Activated T-cell treated with anti-CD3 and anti-CD28 coated beads, Interleukin-2, amount 50 U/mL, for 24 hours (primary cell): ENCODE measurements at regions not wholly inside any gene's neighbourhood (a gene's known extent, or its start where the extent isn't known, plus 50 kb on each side); places are given as distances from the start of the nearest gene placed in this dataset.

Source experiments
- DNase-seq: peaks from one replicate; pipeline ENCODE4 v3.0.0-alpha.2; 2020
- H3K27ac Mint-ChIP-seq: 2 replicates; pipeline ENCODE4 v1.8.0; 2020; ENCODE audit warnings: mild to moderate bottlenecking, mixed read lengths
- H3K27me3 Mint-ChIP-seq: 2 replicates; pipeline ENCODE4 v1.8.0; 2020; ENCODE audit warnings: mixed read lengths
- H3K36me3 Mint-ChIP-seq: 2 replicates; pipeline ENCODE4 v1.8.0; 2020; ENCODE audit warnings: low read depth, mixed read lengths
- H3K4me1 Mint-ChIP-seq: 2 replicates; pipeline ENCODE4 v1.8.0; 2020; ENCODE audit warnings: low read depth, mixed read lengths
- H3K4me3 Mint-ChIP-seq: 2 replicates; pipeline ENCODE4 v1.8.0; 2020; ENCODE audit warnings: mild to moderate bottlenecking, moderate library complexity, mixed read lengths
- H3K9me3 Mint-ChIP-seq: 2 replicates; pipeline ENCODE4 v1.8.0; 2020; ENCODE audit warnings: mixed read lengths

GRCh38 chr17:55582897-55583296, 71.6 kb upstream of the SMIM36 start:
- DNase-seq: no peak
- Mint-ChIP-seq H3K4me1 (peaks cover 35% of the 10 kb centered on the region), H3K9me3 (no peaks in the 10 kb centered on the region), H3K27ac (no peak overlapping the region), H3K27me3 (peaks cover 13% of the 10 kb centered on the region), H3K36me3 (no peaks in the 10 kb centered on the region), H3K4me3 (no peak overlapping the region)

GRCh38 chr17:55580596-55581133, 69.4 kb upstream of the SMIM36 start:
- DNase-seq: no peak
- Mint-ChIP-seq H3K27ac (peak overlapping the region; percentile 61), H3K4me3 (no peak overlapping the region), H3K27me3 (peaks cover 12% of the 10 kb centered on the region), H3K36me3 (no peaks in the 10 kb centered on the region), H3K9me3 (no peaks in the 10 kb centered on the region), H3K4me1 (peaks cover 40% of the 10 kb centered on the region)

GRCh38 chr17:55577687-55578086, 66.4 kb upstream of the SMIM36 start:
- no peak overlapping the region for H3K27ac Mint-ChIP-seq
- no peaks in the 10 kb centered on the region for H3K36me3 Mint-ChIP-seq
- peaks cover 33% of the 10 kb centered on the region for H3K4me1 Mint-ChIP-seq
- H3K4me3 Mint-ChIP-seq: no peak overlapping the region
- no peaks in the 10 kb centered on the region for H3K9me3 Mint-ChIP-seq
- H3K27me3 Mint-ChIP-seq: peaks cover 15% of the 10 kb centered on the region
- peak; percentile 41 for DNase-seq

GRCh38 chr17:55576996-55577586, 65.8 kb upstream of the SMIM36 start:
- H3K9me3 Mint-ChIP-seq: no peaks in the 10 kb centered on the region
- H3K27ac Mint-ChIP-seq: no peak overlapping the region
- no peaks in the 10 kb centered on the region for H3K36me3 Mint-ChIP-seq
- peaks cover 30% of the 10 kb centered on the region for H3K4me1 Mint-ChIP-seq
- no peak overlapping the region for H3K4me3 Mint-ChIP-seq
- H3K27me3 Mint-ChIP-seq: peaks cover 13% of the 10 kb centered on the region
- peak; percentile 66 for DNase-seq

- no peak overlapping the region for H3K4me3 Mint-ChIP-seq
- peaks cover 13% of the 10 kb centered on the region for H3K27me3 Mint-ChIP-seq
- no peak for DNase-seq
- H3K36me3 Mint-ChIP-seq: no peaks in the 10 kb centered on the region
- no peak overlapping the region for H3K27ac Mint-ChIP-seq
- peaks cover 25% of the 10 kb centered on the region for H3K4me1 Mint-ChIP-seq
- H3K9me3 Mint-ChIP-seq: no peaks in the 10 kb centered on the region
These were observed 65.2 kb upstream of the SMIM36 start for GRCh38 chr17:55576237-55576995.

GRCh38 chr17:55575058-55575636, 63.9 kb upstream of the SMIM36 start:
- H3K4me1 Mint-ChIP-seq: peaks cover 16% of the 10 kb centered on the region
- no peak overlapping the region for H3K4me3 Mint-ChIP-seq
- no peaks in the 10 kb centered on the region for H3K36me3 Mint-ChIP-seq
- H3K27me3 Mint-ChIP-seq: peaks cover 24% of the 10 kb centered on the region
- no peak overlapping the region for H3K27ac Mint-ChIP-seq
- no peaks in the 10 kb centered on the region for H3K9me3 Mint-ChIP-seq
- DNase-seq: no peak

- no peak overlapping the region for H3K4me3 Mint-ChIP-seq
- H3K9me3 Mint-ChIP-seq: no peaks in the 10 kb centered on the region
- no peak for DNase-seq
- no peaks in the 10 kb centered on the region for H3K36me3 Mint-ChIP-seq
- peaks cover 30% of the 10 kb centered on the region for H3K27me3 Mint-ChIP-seq
- H3K4me1 Mint-ChIP-seq: peaks cover 5% of the 10 kb centered on the region
- H3K27ac Mint-ChIP-seq: no peak overlapping the region
These were observed 61.3 kb upstream of the SMIM36 start for GRCh38 chr17:55572599-55572998.

GRCh38 chr17:55572139-55572538, 60.9 kb upstream of the SMIM36 start:
- DNase-seq: no peak
- no peak overlapping the region for H3K27ac Mint-ChIP-seq
- peaks cover 35% of the 10 kb centered on the region for H3K27me3 Mint-ChIP-seq
- no peak overlapping the region for H3K4me3 Mint-ChIP-seq
- no peaks in the 10 kb centered on the region for H3K36me3 Mint-ChIP-seq
- no peaks in the 10 kb centered on the region for H3K9me3 Mint-ChIP-seq
- peaks cover 3% of the 10 kb centered on the region for H3K4me1 Mint-ChIP-seq

- H3K9me3 Mint-ChIP-seq: no peaks in the 10 kb centered on the region
- no peaks in the 10 kb centered on the region for H3K36me3 Mint-ChIP-seq
- H3K27me3 Mint-ChIP-seq: peaks cover 42% of the 10 kb centered on the region
- H3K4me1 Mint-ChIP-seq: peaks cover 3% of the 10 kb centered on the region
- H3K4me3 Mint-ChIP-seq: no peak overlapping the region
- no peak for DNase-seq
- no peak overlapping the region for H3K27ac Mint-ChIP-seq
These were observed 59.8 kb upstream of the SMIM36 start for GRCh38 chr17:55571095-55571494.

- H3K27me3 Mint-ChIP-seq: peaks cover 42% of the 10 kb centered on the region
- H3K4me1 Mint-ChIP-seq: peaks cover 3% of the 10 kb centered on the region
- no peaks in the 10 kb centered on the region for H3K9me3 Mint-ChIP-seq
- DNase-seq: no peak
- no peak overlapping the region for H3K27ac Mint-ChIP-seq
- H3K36me3 Mint-ChIP-seq: no peaks in the 10 kb centered on the region
- no peak overlapping the region for H3K4me3 Mint-ChIP-seq
These were observed 59.1 kb upstream of the SMIM36 start for GRCh38 chr17:55570391-55570790.

- H3K4me3 Mint-ChIP-seq: no peak overlapping the region
- peaks cover 38% of the 10 kb centered on the region for H3K27me3 Mint-ChIP-seq
- peaks cover 4% of the 10 kb centered on the region for H3K4me1 Mint-ChIP-seq
- H3K27ac Mint-ChIP-seq: no peak overlapping the region
- H3K36me3 Mint-ChIP-seq: no peaks in the 10 kb centered on the region
- H3K9me3 Mint-ChIP-seq: no peaks in the 10 kb centered on the region
- no peak for DNase-seq
These were observed 56.3 kb upstream of the SMIM36 start for GRCh38 chr17:55567240-55568214.

- no peak for DNase-seq
- Mint-ChIP-seq H3K27ac (no peak overlapping the region), H3K27me3 (peaks cover 33% of the 10 kb centered on the region), H3K36me3 (no peaks in the 10 kb centered on the region), H3K4me1 (peaks cover 12% of the 10 kb centered on the region), H3K4me3 (no peak overlapping the region), H3K9me3 (no peaks in the 10 kb centered on the region)
These were observed 52.8 kb upstream of the SMIM36 start for GRCh38 chr17:55564081-55564480.

GRCh38 chr17:55563363-55563762, 52.1 kb upstream of the SMIM36 start:
- Mint-ChIP-seq H3K9me3 (no peaks in the 10 kb centered on the region), H3K4me1 (peaks cover 12% of the 10 kb centered on the region), H3K27ac (no peak overlapping the region), H3K4me3 (no peak overlapping the region), H3K36me3 (no peaks in the 10 kb centered on the region), H3K27me3 (peaks cover 35% of the 10 kb centered on the region)
- no peak for DNase-seq

GRCh38 chr17:55561973-55562495, 50.8 kb upstream of the SMIM36 start:
- no peaks in the 10 kb centered on the region for H3K36me3 Mint-ChIP-seq
- peak overlapping the region; percentile 3 for H3K27ac Mint-ChIP-seq

More at GRCh38 chr17:55561973-55562495, 50.8 kb upstream of the SMIM36 start:
- H3K4me3 Mint-ChIP-seq: no peak overlapping the region
- no peak for DNase-seq
- H3K27me3 Mint-ChIP-seq: peaks cover 33% of the 10 kb centered on the region
- no peaks in the 10 kb centered on the region for H3K9me3 Mint-ChIP-seq
- peaks cover 12% of the 10 kb centered on the region for H3K4me1 Mint-ChIP-seq
